Activated CD8-positive, alpha-beta T cell treated with anti-CD3 and anti-CD28 coated beads for 36 hours (primary cell): ENCODE measurements at regions not wholly inside any gene's neighbourhood (a gene's known extent, or its start where the extent isn't known, plus 50 kb on each side); places are given as distances from the start of the nearest gene placed in this dataset.
"Not testable (repeated sequence)": the region's sequence is repeated elsewhere in the genome, so short reads cannot be mapped to it uniquely, and the experiment has no call there.

Source experiments
- ATAC-seq: fragments of 200-7000 bp; cut with Tn5 transposase; one replicate; pipeline ENCODE4 v1.10.0; 2021; ENCODE audit warnings: mild to moderate bottlenecking, moderate library complexity
- CTCF ChIA-PET: fragments of 350-600 bp; sonication (Branson Sonifier 250); formaldehyde crosslinking; loops from one replicate; lab custom pipeline; 2021; ENCODE audit warnings: antibody characterized with exemption; lab: Charles Lee
- POLR2A ChIA-PET: fragments of 350-600 bp; sonication (Branson Sonifier 250); formaldehyde crosslinking; loops from one replicate; lab custom pipeline; 2021; ENCODE audit warnings: antibody characterized with exemption; lab: Charles Lee
- DNase-seq: peaks from one replicate; pipeline ENCODE4 v3.0.0-alpha.2; 2020
- H3K27ac Mint-ChIP-seq: one replicate; pipeline ENCODE4 v1.8.0; 2021; ENCODE audit warnings: mild to moderate bottlenecking, mixed read lengths
- H3K27me3 Mint-ChIP-seq: one replicate; pipeline ENCODE4 v1.8.0; 2021; ENCODE audit warnings: mixed read lengths
- H3K36me3 Mint-ChIP-seq: one replicate; pipeline ENCODE4 v1.8.0; 2021; ENCODE audit warnings: low read depth, mixed read lengths
- H3K4me1 Mint-ChIP-seq: one replicate; pipeline ENCODE4 v1.8.0; 2021; ENCODE audit warnings: low read depth, mixed read lengths
- H3K4me3 Mint-ChIP-seq: one replicate; pipeline ENCODE4 v1.8.0; 2021; ENCODE audit warnings: mild to moderate bottlenecking, moderate library complexity, mixed read lengths
- H3K9me3 Mint-ChIP-seq: one replicate; pipeline ENCODE4 v1.8.0; 2021; ENCODE audit warnings: mixed read lengths
- intact Hi-C: fragments of 100-400 bp; cut with micrococcal nuclease; formaldehyde crosslinking; loops from one replicate; pipeline ENCODE4 v1.10.0; 2022
- TF ChIP-seq, protein P1 (sequence below): fragments of 200-600 bp; IDR thresholded peaks from one replicate; pipeline ENCODE4 v1.8.0; 2022; ENCODE audit warnings: antibody characterized with exemption, mild to moderate bottlenecking

- H3K9me3 Mint-ChIP-seq, result peaks cover 2% of the 10 kb centered on the region
- ChIA-PET POLR2A (no interaction called here), CTCF (no interaction called here)
- H3K4me1 Mint-ChIP-seq, result no peaks in the 10 kb centered on the region
- intact Hi-C loops, result no loop called here
- H3K27me3 Mint-ChIP-seq, result no peaks in the 10 kb centered on the region
- no peak overlapping the region for H3K27ac Mint-ChIP-seq
- DNase-seq (no peak), ATAC-seq (no peak)
- H3K4me3 Mint-ChIP-seq, result no peak overlapping the region
- H3K36me3 Mint-ChIP-seq, result no peaks in the 10 kb centered on the region
- TF ChIP-seq, protein P1, sequence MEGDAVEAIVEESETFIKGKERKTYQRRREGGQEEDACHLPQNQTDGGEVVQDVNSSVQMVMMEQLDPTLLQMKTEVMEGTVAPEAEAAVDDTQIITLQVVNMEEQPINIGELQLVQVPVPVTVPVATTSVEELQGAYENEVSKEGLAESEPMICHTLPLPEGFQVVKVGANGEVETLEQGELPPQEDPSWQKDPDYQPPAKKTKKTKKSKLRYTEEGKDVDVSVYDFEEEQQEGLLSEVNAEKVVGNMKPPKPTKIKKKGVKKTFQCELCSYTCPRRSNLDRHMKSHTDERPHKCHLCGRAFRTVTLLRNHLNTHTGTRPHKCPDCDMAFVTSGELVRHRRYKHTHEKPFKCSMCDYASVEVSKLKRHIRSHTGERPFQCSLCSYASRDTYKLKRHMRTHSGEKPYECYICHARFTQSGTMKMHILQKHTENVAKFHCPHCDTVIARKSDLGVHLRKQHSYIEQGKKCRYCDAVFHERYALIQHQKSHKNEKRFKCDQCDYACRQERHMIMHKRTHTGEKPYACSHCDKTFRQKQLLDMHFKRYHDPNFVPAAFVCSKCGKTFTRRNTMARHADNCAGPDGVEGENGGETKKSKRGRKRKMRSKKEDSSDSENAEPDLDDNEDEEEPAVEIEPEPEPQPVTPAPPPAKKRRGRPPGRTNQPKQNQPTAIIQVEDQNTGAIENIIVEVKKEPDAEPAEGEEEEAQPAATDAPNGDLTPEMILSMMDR, result no peak
Observed at GRCh38 chr2:208794288-208794975, 387.8 kb downstream of the PTH2R start.

DNA sequence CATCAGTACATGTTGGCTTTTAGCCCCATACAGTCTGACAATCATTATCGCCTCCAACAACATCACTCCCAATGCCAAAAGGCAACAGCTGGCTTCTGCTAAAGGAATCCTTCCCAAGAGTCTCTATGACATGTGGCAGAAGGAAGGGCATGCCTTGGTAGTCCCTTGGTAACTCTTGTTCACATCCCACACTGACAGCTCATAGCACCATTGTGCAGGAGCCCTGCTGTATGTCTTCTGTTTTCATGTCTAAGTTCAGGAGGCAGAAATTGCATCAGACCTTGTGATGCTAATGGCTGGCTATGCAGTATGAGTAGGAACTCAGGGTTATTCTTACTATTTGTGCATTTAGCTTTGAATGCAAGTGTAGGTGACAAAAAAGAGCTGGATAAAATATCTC lies 392.1 kb downstream of the PTH2R start:
- no peaks in the 10 kb centered on the region for H3K36me3 Mint-ChIP-seq
- H3K27me3 Mint-ChIP-seq, result no peaks in the 10 kb centered on the region
- POLR2A ChIA-PET, result no interaction called here
- TF ChIP-seq, protein P1, result no peak
- no peak overlapping the region for H3K27ac Mint-ChIP-seq
- ATAC-seq (no peak), DNase-seq (no peak)
- H3K4me1 Mint-ChIP-seq, result no peaks in the 10 kb centered on the region
- H3K9me3 Mint-ChIP-seq, result no peaks in the 10 kb centered on the region
- H3K4me3 Mint-ChIP-seq, result no peak overlapping the region
- intact Hi-C loops, result no loop called here
- CTCF ChIA-PET, result no interaction called here

DNA sequence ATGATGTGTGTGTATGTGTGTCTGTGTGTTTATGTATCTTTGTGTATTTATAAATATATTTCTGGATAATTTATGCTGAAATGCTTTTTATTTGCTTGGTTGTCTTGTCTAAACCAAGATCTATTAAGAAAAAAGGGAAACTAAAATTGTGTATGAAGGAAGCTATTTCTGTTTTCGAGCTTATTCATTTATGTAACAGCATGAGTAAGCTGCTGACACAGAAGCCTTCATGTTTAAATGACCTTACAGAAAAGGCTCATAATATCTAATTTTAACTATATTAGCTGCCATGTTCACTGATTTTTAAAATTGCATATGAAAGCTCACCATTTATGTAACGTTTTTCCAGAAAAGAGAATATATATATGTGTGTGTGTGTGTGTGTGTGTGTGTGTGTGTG lies 392.8 kb downstream of the PTH2R start:
- no peaks in the 10 kb centered on the region for H3K9me3 Mint-ChIP-seq
- H3K4me1 Mint-ChIP-seq, result no peaks in the 10 kb centered on the region
- no peak for ATAC-seq
- TF ChIP-seq, protein P1, result no peak
- ChIA-PET POLR2A (no interaction called here), CTCF (no interaction called here)
- H3K4me3 Mint-ChIP-seq, result no peak overlapping the region
- no peaks in the 10 kb centered on the region for H3K36me3 Mint-ChIP-seq
- no peak overlapping the region for H3K27ac Mint-ChIP-seq
- intact Hi-C loops, result no loop called here
- no peaks in the 10 kb centered on the region for H3K27me3 Mint-ChIP-seq
- no peak for DNase-seq

GRCh38 chr2:208800887-208801286 lies 394.3 kb downstream of the PTH2R start:
- H3K36me3 Mint-ChIP-seq, DNase-seq, H3K27me3 Mint-ChIP-seq, POLR2A ChIA-PET, CTCF ChIA-PET, H3K4me3 Mint-ChIP-seq, H3K9me3 Mint-ChIP-seq, ATAC-seq, H3K4me1 Mint-ChIP-seq, H3K27ac Mint-ChIP-seq, intact Hi-C loops: not testable (repeated sequence)

GRCh38 chr2:208807756-208808155 lies 401.2 kb downstream of the PTH2R start:
- Mint-ChIP-seq H3K4me3 (no peak overlapping the region), H3K9me3 (peaks cover 2% of the 10 kb centered on the region), H3K36me3 (no peaks in the 10 kb centered on the region), H3K27me3 (no peaks in the 10 kb centered on the region), H3K27ac (no peak overlapping the region), H3K4me1 (no peaks in the 10 kb centered on the region)
- DNase-seq (no peak), ATAC-seq (no peak)
- ChIA-PET POLR2A (no interaction called here), CTCF (no interaction called here)
- intact Hi-C loops, result no loop called here
- TF ChIP-seq, protein P1, result no peak

- not testable (repeated sequence) for H3K27ac Mint-ChIP-seq
Observed at GRCh38 chr2:208811885-208812284, 405.3 kb downstream of the PTH2R start.

More at GRCh38 chr2:208811885-208812284, 405.3 kb downstream of the PTH2R start:
- H3K4me1 Mint-ChIP-seq, CTCF ChIA-PET, H3K36me3 Mint-ChIP-seq, DNase-seq, ATAC-seq, POLR2A ChIA-PET, H3K4me3 Mint-ChIP-seq, intact Hi-C loops, H3K9me3 Mint-ChIP-seq, H3K27me3 Mint-ChIP-seq: not testable (repeated sequence)
